ENCODE measurements at regions not wholly inside any gene's neighbourhood (a gene's known extent, or its start where the extent isn't known, plus 50 kb on each side); places are given as distances from the start of the nearest gene placed in this dataset.

DNA sequence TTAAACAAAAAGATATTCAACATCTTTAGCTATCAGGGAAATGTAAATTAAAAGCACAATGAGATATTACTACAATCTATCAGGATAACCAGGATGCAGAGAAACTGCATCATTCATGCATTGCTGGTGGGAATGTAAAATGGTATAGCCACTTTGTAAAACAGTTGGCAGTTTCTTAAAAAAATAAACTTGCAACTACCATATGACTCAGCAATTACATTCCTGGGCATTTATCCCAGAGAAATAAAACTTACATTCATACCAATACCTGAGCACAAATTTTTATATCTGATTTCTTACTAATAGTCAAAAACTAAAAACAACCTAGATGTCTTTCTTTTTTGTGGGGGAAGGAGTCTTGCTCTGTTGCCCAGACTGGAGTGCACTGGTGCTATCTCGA, 190.3 kb upstream of the TAB2 start:
- peak overlapping the region; percentile 84 for H3K27ac Mint-ChIP-seq
- no peaks in the 10 kb centered on the region for H3K9me3 Mint-ChIP-seq
- H3K4me1 Mint-ChIP-seq: peaks cover 30% of the 10 kb centered on the region
- no peak overlapping the region for H3K4me3 Mint-ChIP-seq
- ATAC-seq: no peak
- no peaks in the 10 kb centered on the region for H3K27me3 Mint-ChIP-seq
- no peaks in the 10 kb centered on the region for H3K36me3 Mint-ChIP-seq

DNA sequence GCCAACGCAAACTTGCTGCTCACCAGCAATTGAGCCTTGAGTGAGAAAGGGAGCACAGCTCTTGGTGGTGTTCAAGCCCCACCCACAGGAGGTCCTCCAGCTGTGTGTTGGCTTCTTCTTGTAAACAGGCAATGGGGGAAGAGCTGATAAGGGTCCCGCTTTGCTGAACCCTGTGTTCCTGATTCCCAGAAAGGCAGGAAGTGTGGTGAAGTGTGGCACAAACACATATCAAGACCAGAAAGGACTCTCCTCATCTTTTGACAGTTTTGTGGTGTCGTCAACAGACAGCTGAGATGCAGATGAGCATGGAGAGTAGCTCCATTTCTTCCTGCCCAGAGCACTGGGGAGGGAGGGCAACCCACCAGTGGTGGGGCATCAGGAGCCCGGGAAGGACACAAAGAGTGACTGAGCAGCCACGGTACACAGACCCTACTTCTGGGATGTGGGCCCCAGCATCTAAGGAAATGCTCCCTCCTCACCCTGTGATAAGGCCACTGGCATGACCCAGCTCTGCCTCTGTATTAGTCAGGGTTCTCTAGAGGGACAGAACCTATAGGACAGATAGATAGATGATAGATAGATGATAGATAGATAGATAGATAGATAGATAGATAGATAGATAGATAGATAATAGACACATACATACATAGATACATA, 188.9 kb upstream of the TAB2 start:
- no peak for ATAC-seq
- peaks cover 34% of the 10 kb centered on the region for H3K4me1 Mint-ChIP-seq
- H3K9me3 Mint-ChIP-seq: no peaks in the 10 kb centered on the region
- peak overlapping the region; percentile 84 for H3K27ac Mint-ChIP-seq
- H3K4me3 Mint-ChIP-seq: peak overlapping the region; percentile 30
- no peaks in the 10 kb centered on the region for H3K27me3 Mint-ChIP-seq
- H3K36me3 Mint-ChIP-seq: no peaks in the 10 kb centered on the region

DNA sequence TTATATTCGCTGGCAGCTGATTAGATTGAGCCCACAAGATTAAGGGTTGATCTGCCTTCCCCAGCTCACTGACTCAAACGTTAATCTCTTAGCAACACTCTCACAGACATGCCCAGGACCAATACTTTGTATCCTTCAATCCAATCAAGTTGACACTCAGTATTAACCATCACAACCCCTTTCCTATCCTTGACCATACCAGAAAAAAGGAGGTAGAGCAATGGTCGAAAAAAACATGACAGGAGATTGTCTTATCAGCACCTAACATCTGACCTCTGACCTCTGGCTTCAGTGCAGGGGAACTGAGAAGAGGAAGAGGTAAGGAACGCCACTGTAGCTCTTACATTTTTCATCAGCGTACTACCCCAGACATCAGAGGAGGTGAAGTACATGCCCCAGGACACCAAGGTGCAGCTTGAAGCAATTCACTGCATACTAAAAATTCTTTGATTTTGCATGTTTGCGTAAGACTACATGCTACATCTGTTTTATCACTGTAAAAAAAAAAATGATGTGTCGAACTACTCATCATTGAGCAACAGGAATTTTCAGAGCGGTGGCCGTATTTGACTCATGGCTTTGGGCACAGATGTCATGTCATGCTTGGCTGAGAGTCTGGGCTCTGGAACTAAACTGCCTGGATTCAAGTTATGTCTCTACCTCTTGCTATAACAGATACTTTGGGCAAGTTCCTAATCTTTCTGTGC, 188.0 kb upstream of the TAB2 start:
- no peak overlapping the region for H3K4me3 Mint-ChIP-seq
- peak; percentile 95 for ATAC-seq
- peaks cover 34% of the 10 kb centered on the region for H3K4me1 Mint-ChIP-seq
- no peaks in the 10 kb centered on the region for H3K9me3 Mint-ChIP-seq
- no peaks in the 10 kb centered on the region for H3K27me3 Mint-ChIP-seq
- H3K36me3 Mint-ChIP-seq: no peaks in the 10 kb centered on the region
- H3K27ac Mint-ChIP-seq: peak overlapping the region; percentile 84

DNA sequence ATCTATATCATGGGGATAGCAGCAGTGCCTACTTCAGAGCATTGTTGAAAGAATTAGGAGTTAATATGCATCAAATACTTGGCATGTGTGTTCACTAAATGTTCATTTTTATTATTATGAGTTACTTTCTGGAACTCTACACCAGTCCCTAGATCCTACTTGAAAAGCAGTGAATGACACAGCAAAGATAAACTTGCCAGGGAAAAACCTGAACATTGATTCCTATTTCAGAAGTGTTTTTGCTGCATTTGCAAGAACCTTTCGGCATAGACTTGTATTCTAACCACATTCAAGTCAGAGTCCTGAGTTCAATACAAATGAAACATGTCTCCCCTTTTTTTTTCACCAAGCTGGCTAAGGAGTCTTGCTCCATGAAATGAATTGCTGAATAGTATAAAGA, 187.4 kb upstream of the TAB2 start:
- no peaks in the 10 kb centered on the region for H3K36me3 Mint-ChIP-seq
- H3K27ac Mint-ChIP-seq: peak overlapping the region; percentile 84
- H3K27me3 Mint-ChIP-seq: no peaks in the 10 kb centered on the region
- no peak for ATAC-seq
- no peak overlapping the region for H3K4me3 Mint-ChIP-seq
- no peaks in the 10 kb centered on the region for H3K9me3 Mint-ChIP-seq
- H3K4me1 Mint-ChIP-seq: peaks cover 34% of the 10 kb centered on the region

DNA sequence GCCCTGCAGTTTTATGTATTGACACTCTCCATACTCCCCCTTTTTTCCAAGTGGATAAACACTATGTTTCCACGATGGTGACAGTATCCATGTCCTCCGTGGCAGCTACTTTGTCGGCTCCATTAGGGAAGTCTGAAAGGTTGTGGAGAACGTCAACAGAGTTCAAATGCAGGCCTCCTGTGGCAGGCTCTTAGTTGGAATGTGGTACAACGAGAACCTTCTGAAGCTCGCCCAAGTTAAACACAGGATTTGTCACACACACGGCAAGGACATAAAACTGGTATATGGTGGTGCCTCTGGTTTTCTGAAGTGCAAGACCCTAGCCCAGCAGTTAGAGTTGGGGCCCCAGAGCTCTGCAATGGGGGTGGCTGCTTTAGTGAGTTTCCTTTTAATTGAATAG, 187.0 kb upstream of the TAB2 start:
- no peaks in the 10 kb centered on the region for H3K27me3 Mint-ChIP-seq
- ATAC-seq: no peak
- H3K36me3 Mint-ChIP-seq: no peaks in the 10 kb centered on the region
- no peak overlapping the region for H3K4me3 Mint-ChIP-seq
- no peaks in the 10 kb centered on the region for H3K9me3 Mint-ChIP-seq
- peaks cover 34% of the 10 kb centered on the region for H3K4me1 Mint-ChIP-seq
- H3K27ac Mint-ChIP-seq: peak overlapping the region; percentile 84

DNA sequence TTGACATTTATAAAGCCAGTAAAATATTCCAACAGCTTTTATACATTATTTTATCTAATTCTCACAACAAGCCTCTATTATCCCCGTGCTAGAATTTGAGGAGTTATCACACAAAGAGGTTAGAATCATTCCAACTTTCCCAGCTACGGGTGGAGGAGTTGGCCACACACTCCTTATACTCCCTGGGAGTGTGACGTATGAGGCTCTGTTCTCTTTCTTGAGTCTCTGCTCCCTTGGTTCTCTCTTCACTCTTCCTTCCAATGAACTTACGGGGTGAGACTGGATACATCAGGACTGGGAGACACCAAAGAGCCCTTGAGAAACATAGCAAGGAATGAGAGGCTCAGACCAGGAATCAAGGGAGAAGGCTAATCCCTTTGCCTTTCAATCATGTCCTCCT, 185.6 kb upstream of the TAB2 start:
- Mint-ChIP-seq H3K4me1 (peaks cover 34% of the 10 kb centered on the region), H3K9me3 (no peaks in the 10 kb centered on the region), H3K27me3 (no peaks in the 10 kb centered on the region), H3K27ac (peak overlapping the region; percentile 10), H3K4me3 (no peak overlapping the region), H3K36me3 (no peaks in the 10 kb centered on the region)
- no peak for ATAC-seq

DNA sequence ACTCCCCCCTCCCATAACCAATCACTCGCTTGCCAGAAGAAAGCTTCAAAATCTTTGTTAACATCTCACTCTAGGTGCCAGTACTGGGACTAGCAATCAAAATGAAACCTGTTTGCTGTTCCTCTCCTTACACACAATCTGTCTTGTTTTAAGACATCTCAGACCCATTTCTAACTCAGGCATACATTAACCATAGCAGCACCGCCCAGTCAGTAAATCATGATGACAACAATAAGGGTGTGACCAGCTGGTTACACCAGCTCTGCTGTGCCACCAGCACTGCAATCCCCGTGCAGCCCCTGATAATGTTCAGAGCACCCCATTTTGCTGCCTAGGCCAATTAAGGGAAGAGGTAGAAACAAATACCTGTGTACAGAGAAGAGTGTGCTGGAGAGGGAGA, 185.2 kb upstream of the TAB2 start:
- ATAC-seq: no peak
- Mint-ChIP-seq H3K9me3 (no peaks in the 10 kb centered on the region), H3K4me1 (peaks cover 34% of the 10 kb centered on the region), H3K36me3 (no peaks in the 10 kb centered on the region), H3K27me3 (no peaks in the 10 kb centered on the region), H3K4me3 (no peak overlapping the region), H3K27ac (peak overlapping the region; percentile 10)

DNA sequence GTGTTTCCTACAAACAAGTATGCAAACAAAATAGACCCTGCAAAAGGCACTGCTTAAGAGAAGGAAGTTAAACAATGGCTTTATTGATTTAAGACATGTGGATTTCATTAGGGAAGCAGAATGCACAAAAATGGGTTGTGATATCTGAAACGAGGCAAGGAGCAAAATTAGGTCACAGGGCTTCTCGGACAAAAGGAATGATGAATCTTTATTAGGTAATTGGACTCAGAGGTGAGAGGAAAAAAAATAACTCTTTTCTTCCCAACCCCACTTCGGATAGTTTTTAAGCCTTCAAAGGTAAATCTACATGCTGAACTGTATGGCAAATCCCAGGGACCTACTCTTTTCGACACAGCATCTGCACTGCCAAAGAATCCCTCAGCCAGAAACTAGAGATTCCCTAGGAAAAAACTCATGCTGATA, 183.0 kb upstream of the TAB2 start:
- Mint-ChIP-seq H3K36me3 (no peaks in the 10 kb centered on the region), H3K4me1 (peaks cover 17% of the 10 kb centered on the region), H3K27me3 (no peaks in the 10 kb centered on the region), H3K9me3 (no peaks in the 10 kb centered on the region), H3K4me3 (no peak overlapping the region), H3K27ac (no peak overlapping the region)
- no peak for ATAC-seq

DNA sequence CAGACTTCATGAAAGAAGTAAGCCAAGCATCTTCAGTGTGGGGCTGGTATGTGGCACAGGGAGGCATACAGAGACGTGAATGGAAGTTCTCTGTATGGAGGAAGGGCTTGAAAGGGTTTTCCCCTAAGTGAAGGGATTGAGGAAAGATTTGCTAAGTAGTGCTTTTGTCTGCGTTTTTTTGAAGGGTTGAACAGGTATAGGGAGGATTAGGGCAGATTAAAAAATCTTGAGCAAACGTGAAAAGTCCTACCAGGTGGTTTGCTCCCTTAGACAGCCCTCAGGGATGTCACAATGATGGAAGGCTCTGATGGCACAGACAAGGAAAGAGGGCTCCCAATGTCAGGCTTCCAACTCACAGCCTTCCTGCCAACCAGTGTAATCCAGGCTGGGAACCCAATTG, 181.7 kb upstream of the TAB2 start:
- no peaks in the 10 kb centered on the region for H3K27me3 Mint-ChIP-seq
- ATAC-seq: no peak
- no peak overlapping the region for H3K4me3 Mint-ChIP-seq
- H3K9me3 Mint-ChIP-seq: no peaks in the 10 kb centered on the region
- H3K27ac Mint-ChIP-seq: no peak overlapping the region
- H3K36me3 Mint-ChIP-seq: no peaks in the 10 kb centered on the region
- peaks cover 19% of the 10 kb centered on the region for H3K4me1 Mint-ChIP-seq

DNA sequence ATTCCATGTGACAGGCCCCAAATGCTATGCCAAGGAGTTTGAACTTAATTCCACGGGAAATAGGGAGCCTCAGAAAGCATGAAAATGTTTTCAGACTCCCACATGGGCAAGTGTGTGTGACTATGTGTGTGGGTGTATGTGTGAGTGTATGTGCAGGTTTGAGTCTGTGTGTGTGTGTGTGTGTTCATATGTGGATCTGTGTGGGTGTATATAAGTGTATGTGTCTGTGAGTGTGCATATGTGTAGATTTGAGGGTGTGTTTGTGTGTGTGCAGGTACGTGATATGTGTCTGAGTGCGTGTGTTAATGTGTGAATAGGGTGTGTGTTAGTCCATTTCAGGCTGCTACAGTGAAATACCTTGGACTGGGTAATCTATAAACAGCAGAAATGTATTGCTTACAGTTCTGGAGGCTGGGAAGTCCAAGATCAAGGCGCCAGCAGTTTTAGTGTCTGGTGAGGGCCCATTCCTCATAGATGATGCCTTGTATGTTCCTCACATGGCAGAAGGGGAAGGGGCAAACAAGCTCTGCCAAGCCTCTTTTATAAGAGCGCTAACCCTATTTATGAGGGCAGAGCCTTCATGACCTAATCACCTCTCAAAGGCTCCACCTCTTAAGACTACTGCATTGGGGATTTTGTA, 181.1 kb upstream of the TAB2 start:
- H3K4me1 Mint-ChIP-seq: peaks cover 24% of the 10 kb centered on the region
- H3K27me3 Mint-ChIP-seq: no peaks in the 10 kb centered on the region
- no peaks in the 10 kb centered on the region for H3K36me3 Mint-ChIP-seq
- no peak for ATAC-seq
- H3K27ac Mint-ChIP-seq: no peak overlapping the region
- H3K9me3 Mint-ChIP-seq: no peaks in the 10 kb centered on the region
- H3K4me3 Mint-ChIP-seq: no peak overlapping the region

DNA sequence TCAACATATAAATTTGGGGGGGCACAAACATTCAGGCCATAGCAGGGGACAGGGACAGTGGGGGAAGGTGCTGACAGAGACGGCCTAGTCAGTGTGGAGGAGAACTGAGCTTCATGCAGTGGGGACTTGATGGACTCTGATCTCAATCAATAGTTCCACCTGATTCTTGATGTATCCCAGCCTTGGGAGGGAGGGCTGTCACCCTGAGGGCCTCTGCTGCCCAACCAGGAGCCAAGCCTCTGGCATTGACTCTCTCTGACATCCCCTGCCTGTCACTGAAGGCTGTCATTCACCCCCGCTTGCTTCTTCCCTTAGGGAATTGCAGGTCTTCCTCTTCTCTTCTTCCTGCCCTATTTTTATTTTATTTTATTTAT, 180.6 kb upstream of the TAB2 start:
- Mint-ChIP-seq H3K36me3 (no peaks in the 10 kb centered on the region), H3K4me3 (no peak overlapping the region), H3K9me3 (no peaks in the 10 kb centered on the region), H3K4me1 (peaks cover 27% of the 10 kb centered on the region), H3K27me3 (no peaks in the 10 kb centered on the region), H3K27ac (no peak overlapping the region)
- ATAC-seq: no peak

DNA sequence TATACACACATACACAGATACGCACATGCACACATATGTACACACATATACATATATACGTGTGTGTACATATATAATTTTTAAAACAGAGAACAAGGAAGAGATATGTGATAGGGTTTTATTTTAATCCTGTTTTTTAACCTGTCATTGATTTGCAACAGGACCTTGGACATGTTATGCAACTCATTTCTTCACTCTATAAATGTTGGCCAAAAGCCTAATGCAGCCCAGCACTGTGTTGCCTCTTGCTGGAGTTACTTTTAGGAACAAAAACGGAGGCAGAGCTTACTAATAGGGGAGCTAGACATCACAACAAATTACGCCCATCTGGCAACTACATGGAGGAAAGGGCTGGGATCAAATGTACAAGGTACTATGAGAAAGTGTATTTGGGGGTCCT, 179.9 kb upstream of the TAB2 start:
- no peak overlapping the region for H3K27ac Mint-ChIP-seq
- no peaks in the 10 kb centered on the region for H3K36me3 Mint-ChIP-seq
- ATAC-seq: no peak
- no peaks in the 10 kb centered on the region for H3K9me3 Mint-ChIP-seq
- no peaks in the 10 kb centered on the region for H3K27me3 Mint-ChIP-seq
- no peak overlapping the region for H3K4me3 Mint-ChIP-seq
- H3K4me1 Mint-ChIP-seq: peaks cover 20% of the 10 kb centered on the region

DNA sequence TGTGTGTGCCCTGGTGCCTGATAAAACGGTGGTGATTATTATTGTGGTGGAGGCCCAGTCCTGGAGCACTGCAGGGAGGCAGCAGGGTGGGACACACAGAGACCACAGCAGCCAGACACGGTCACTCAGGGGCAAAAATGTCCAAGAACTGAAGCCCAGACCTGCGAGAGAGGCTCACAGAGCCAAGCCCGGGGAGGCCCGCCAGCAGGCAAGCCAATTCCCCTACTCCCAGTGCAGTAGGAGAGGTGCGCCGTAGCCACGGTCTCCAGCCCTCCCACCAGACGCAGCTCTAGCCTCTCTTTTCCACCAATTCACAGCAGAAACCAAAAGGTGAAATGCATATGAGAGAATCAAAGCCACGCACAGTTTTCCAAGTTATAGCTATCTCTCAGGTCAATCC, 179.4 kb upstream of the TAB2 start:
- Mint-ChIP-seq H3K9me3 (no peaks in the 10 kb centered on the region), H3K27me3 (no peaks in the 10 kb centered on the region), H3K4me3 (no peak overlapping the region), H3K36me3 (no peaks in the 10 kb centered on the region), H3K27ac (no peak overlapping the region), H3K4me1 (peaks cover 20% of the 10 kb centered on the region)
- ATAC-seq: no peak

DNA sequence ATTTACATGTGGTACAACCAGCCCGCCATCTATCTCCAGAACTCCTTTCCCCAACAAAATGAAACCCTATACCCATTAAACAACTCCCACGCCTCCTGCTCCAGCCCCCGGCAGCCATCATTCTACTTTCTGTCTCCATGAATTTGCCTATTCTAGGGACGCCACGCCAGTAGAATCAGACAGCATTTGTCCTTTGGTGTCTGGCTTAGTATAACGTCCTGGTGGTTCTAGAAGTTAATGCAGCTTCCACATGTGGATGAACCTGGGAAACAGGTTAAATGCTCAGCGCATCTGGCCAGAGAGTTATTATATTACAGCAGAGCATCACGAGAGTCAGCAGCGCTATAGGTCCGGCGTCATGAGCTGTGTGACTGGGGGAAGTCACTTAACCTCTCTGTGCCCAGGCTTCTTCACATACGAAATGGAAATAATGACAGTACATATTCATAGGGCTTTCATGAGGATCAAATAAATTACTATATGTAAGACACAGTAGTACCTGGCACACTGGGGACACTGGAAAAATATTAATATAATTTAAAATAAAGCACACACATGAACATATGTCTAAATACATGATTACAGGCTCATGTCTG, 178.7 kb upstream of the TAB2 start:
- no peaks in the 10 kb centered on the region for H3K27me3 Mint-ChIP-seq
- H3K4me1 Mint-ChIP-seq: peaks cover 20% of the 10 kb centered on the region
- no peaks in the 10 kb centered on the region for H3K9me3 Mint-ChIP-seq
- H3K4me3 Mint-ChIP-seq: no peak overlapping the region
- H3K36me3 Mint-ChIP-seq: no peaks in the 10 kb centered on the region
- no peak for ATAC-seq
- no peak overlapping the region for H3K27ac Mint-ChIP-seq

DNA sequence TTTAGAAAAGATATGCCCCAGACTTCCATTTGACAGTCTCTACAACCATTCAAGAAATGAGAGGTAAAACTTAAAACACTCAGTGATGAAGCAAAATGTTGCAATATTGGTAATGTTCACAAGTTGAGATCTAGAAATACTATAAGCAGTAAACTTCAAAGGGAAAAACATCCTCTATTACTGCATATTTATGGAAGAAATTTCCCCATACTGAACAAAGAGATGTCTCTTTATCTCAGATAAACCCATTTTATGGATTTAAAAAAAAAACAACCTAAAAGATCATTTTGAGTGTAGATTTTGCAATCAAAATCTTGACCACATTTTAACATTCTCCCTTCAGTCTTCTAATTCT, 177.8 kb upstream of the TAB2 start:
- Mint-ChIP-seq H3K36me3 (no peaks in the 10 kb centered on the region), H3K9me3 (no peaks in the 10 kb centered on the region)
- ATAC-seq: no peak

More for the DNA sequence above, 177.8 kb upstream of the TAB2 start:
- no peaks in the 10 kb centered on the region for H3K27me3 Mint-ChIP-seq
- peak overlapping the region; percentile 41 for H3K4me3 Mint-ChIP-seq
- peak overlapping the region; percentile 77 for H3K27ac Mint-ChIP-seq
- H3K4me1 Mint-ChIP-seq: peaks cover 20% of the 10 kb centered on the region
